ENCODE measurements at regions not wholly inside any gene's neighbourhood (a gene's known extent, or its start where the extent isn't known, plus 50 kb on each side); places are given as distances from the start of the nearest gene placed in this dataset.

- Histone ChIP-seq H3K4me3 (no peak overlapping the region), H3K9me3 (no peaks in the 10 kb centered on the region), H3K36me3 (no peaks in the 10 kb centered on the region), H3K27ac (no peak overlapping the region), H3K4me1 (peaks cover 0 to 15% of the 10 kb centered on the region in 2 donors), H3K27me3 (no peaks in the 10 kb centered on the region)
- TF ChIP-seq CTCF (IDR thresholded peaks at IDR 0.05) = no peak
- no peak for DNase-seq (ENCODE audit: low spot score)
Observed at GRCh38 chr3:30293621-30294240, 312.7 kb upstream of the TGFBR2 start.

DNA sequence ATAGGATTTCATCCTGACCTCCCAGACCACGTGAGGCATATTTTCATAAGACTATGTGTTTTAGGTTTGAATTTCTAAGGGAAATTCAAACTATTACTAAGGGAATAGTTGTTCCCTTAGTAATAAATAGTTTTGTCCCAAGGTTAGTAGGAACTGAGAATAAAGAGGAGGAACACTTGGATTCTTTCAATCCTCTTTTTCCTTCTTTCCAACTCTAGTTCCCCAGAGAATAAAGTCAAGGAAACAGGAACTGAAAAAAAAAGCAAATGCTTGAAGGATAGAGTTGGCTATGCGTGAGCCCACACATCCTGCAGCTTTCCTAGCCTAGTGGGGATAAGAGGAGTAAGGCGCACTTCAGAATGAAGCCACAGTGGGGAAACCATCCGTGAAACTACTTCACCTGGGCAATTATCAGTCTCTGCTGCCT, 312.1 kb upstream of the TGFBR2 start:
- Histone ChIP-seq H3K27ac (no peak overlapping the region), H3K36me3 (no peaks in the 10 kb centered on the region), H3K4me1 (peaks cover 0 to 10% of the 10 kb centered on the region in 2 donors), H3K4me3 (no peak overlapping the region), H3K27me3 (no peaks in the 10 kb centered on the region), H3K9me3 (no peaks in the 10 kb centered on the region)
- TF ChIP-seq CTCF (IDR thresholded peaks at IDR 0.05) = no peak
- no peak for DNase-seq (ENCODE audit: low spot score)

- no peak for TF ChIP-seq CTCF (IDR thresholded peaks at IDR 0.05)
- Histone ChIP-seq H3K4me1 (peaks cover 0 to 7% of the 10 kb centered on the region in 2 donors), H3K36me3 (no peaks in the 10 kb centered on the region), H3K9me3 (no peaks in the 10 kb centered on the region), H3K27ac (no peak overlapping the region), H3K4me3 (no peak overlapping the region), H3K27me3 (no peaks in the 10 kb centered on the region)
- DNase-seq (ENCODE audit: low spot score) = no peak
Observed at GRCh38 chr3:30297112-30297511, 309.3 kb upstream of the TGFBR2 start.

DNA sequence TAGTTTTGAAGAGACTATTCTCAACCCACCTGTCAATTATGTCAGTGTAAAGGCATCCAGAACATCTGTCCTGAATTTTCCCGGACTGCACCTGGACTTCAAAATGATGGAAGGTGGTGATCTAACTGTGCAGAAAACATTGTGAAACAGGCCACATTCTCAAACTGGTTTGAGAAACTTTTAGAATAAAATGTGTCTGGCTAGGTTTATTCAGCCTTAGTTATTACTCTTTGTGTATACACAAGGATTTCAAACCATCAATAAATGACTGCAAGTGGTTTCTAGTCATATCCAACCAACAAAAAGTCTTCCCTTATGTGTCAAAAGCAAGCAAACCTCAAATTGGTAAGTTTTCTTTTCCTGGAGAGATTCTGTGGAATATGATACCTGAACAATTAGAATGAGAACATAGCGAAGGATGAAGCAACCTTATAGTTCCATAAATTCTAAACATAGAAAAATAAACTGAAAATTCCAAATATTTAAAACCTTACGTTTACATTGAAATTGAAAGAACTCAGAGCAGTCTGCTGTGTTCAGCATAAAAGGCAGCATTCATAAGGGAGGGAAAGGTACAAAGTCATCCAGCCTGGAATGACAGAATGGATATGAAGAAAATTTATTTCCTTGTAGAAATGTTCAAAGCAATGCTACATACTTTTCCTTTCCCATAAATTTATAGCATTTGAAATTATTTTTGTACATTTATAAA, 306.6 kb upstream of the TGFBR2 start:
- H3K27me3 ChIP-seq = no peaks in the 10 kb centered on the region
- no peak overlapping the region for H3K4me3 ChIP-seq
- DNase-seq (ENCODE audit: low spot score) = no peak
- no peaks in the 10 kb centered on the region for H3K36me3 ChIP-seq
- peaks cover 0 to 6% of the 10 kb centered on the region in 2 donors for H3K9me3 ChIP-seq
- no peaks in the 10 kb centered on the region for H3K4me1 ChIP-seq
- H3K27ac ChIP-seq = no peak overlapping the region
- no peak for TF ChIP-seq CTCF (IDR thresholded peaks at IDR 0.05)

- H3K27ac ChIP-seq = no peak overlapping the region
- no peaks in the 10 kb centered on the region for H3K4me1 ChIP-seq
- no peak overlapping the region for H3K4me3 ChIP-seq
- H3K9me3 ChIP-seq = peaks cover 0 to 6% of the 10 kb centered on the region in 2 donors
- DNase-seq (ENCODE audit: low spot score) = no peak
- no peaks in the 10 kb centered on the region for H3K36me3 ChIP-seq
- TF ChIP-seq CTCF (IDR thresholded peaks at IDR 0.05) = no peak
- H3K27me3 ChIP-seq = no peaks in the 10 kb centered on the region
Observed at GRCh38 chr3:30300809-30301208, 305.6 kb upstream of the TGFBR2 start.
